ENCODE measurements at regions not wholly inside any gene's neighbourhood (a gene's known extent, or its start where the extent isn't known, plus 50 kb on each side); places are given as distances from the start of the nearest gene placed in this dataset.

DNA sequence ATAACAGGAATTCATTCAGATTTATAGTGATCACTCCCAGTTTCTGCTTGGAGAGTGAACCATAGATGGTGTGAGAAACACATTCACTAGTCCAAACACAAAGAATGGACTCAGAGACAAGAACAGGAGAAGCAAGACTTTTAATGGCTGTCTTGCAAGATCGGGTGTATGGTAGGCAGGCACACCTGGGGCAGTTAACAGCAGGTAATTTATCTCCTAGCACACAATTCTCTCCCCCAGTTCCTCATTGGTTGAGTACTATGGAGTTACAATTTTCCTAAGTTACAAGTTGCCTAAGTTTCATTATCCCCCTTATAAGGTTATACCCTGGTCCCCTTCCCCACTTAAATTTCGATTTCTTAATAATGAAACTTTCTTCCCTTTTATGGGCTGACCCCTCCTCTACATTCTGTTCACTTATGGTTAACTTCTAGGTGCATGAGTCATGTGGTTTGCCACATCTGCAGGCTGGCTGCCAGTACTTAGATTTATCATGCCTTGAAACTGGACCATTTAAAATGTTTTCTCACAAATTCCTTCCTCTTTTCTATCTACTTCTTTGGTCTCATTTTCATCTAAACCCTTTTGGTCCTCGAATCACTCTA, 623.3 kb downstream of the HINT1 start:
- TF ChIP-seq, protein P1, sequence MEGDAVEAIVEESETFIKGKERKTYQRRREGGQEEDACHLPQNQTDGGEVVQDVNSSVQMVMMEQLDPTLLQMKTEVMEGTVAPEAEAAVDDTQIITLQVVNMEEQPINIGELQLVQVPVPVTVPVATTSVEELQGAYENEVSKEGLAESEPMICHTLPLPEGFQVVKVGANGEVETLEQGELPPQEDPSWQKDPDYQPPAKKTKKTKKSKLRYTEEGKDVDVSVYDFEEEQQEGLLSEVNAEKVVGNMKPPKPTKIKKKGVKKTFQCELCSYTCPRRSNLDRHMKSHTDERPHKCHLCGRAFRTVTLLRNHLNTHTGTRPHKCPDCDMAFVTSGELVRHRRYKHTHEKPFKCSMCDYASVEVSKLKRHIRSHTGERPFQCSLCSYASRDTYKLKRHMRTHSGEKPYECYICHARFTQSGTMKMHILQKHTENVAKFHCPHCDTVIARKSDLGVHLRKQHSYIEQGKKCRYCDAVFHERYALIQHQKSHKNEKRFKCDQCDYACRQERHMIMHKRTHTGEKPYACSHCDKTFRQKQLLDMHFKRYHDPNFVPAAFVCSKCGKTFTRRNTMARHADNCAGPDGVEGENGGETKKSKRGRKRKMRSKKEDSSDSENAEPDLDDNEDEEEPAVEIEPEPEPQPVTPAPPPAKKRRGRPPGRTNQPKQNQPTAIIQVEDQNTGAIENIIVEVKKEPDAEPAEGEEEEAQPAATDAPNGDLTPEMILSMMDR (IDR thresholded peaks at IDR 0.05), result no peak
- no peak for TF ChIP-seq POLR2A (IDR thresholded peaks at IDR 0.05)

All from uterus (tissue), 2 donors.